HFF-Myc (cell line): ENCODE measurements at regions not wholly inside any gene's neighbourhood (a gene's known extent, or its start where the extent isn't known, plus 50 kb on each side); places are given as distances from the start of the nearest gene placed in this dataset.

Experiments
- DNase-seq: peaks from one replicate; pipeline ENCODE4 v3.0.0-alpha.2; 2011; ENCODE audit warnings: low read depth; ENCODE audit errors: extremely low read depth
- H3K4me3 ChIP-seq: replicated peaks from 2 replicates; pipeline ENCODE4 v1.5.1; 2011; ENCODE audit warnings: low read depth, mild to moderate bottlenecking, control low read depth, low read length
- CTCF ChIP-seq: IDR thresholded peaks from 2 replicates; pipeline ENCODE4 v1.5.1; 2012; ENCODE audit warnings: mild to moderate bottlenecking, low read depth, low read length, control low read depth; ENCODE audit errors: missing control alignments

GRCh38 chr10:113285305-113285704 is 267.5 kb upstream of the HABP2 start:
- DNase-seq: no peak
- no peak overlapping the region for H3K4me3 ChIP-seq
- TF ChIP-seq CTCF: no peak

DNA sequence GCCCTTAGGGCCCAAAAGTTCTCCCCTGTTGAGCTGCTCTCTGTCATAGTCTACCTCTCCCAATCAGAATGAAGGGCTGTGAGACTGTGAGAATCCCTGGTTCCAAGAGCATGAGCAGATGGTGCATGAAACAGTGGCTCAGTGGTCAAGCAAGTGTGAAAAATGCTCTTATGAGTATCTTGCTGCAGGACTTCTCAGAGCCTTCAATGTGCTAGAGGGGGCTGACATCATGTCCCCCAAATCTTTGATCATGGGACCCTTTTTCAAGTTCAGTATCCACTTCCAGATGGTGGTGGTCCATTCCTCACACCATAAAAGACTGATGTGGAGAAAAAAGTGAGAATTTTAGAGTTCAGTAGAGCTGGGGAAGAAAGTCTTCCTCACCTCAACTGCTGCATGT is 265.3 kb upstream of the HABP2 start:
- no peak overlapping the region for H3K4me3 ChIP-seq
- no peak for TF ChIP-seq CTCF
- no peak for DNase-seq

- DNase-seq: no peak
- no peak for TF ChIP-seq CTCF
- H3K4me3 ChIP-seq: no peak overlapping the region
Measured at GRCh38 chr10:113290137-113290536, 262.7 kb upstream of the HABP2 start.

GRCh38 chr10:113291413-113291812 is 261.4 kb upstream of the HABP2 start:
- DNase-seq: no peak
- no peak for TF ChIP-seq CTCF
- H3K4me3 ChIP-seq: no peak overlapping the region

DNA sequence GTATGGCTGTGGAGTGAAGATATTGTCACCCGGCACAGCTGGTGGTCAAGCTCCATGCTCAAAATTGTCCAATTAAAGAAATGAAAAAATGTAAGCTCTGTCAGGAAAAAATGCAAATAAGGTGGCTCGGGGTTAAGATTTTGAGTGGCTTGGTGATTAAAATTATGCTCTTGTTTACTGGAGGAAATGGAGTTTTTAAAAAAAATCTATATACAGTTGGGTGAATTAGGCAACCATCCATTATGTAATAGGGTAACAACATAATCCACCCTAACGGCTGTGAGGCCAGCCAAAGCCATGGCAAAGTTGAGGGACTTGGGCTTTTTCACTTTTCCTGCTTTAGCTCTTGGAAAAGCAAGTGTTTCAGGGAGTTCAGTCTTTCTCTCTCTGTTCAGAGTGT is 260.8 kb upstream of the HABP2 start:
- TF ChIP-seq CTCF: no peak
- no peak for DNase-seq
- no peak overlapping the region for H3K4me3 ChIP-seq

GRCh38 chr10:113292743-113293142 is 260.1 kb upstream of the HABP2 start:
- TF ChIP-seq CTCF: no peak
- H3K4me3 ChIP-seq: no peak overlapping the region
- DNase-seq: no peak

GRCh38 chr10:113293167-113293566 is 259.7 kb upstream of the HABP2 start:
- no peak overlapping the region for H3K4me3 ChIP-seq
- no peak for DNase-seq
- TF ChIP-seq CTCF: no peak
